HPDE6-E6E7 (cell line): ENCODE measurements at regions not wholly inside any gene's neighbourhood (a gene's known extent, or its start where the extent isn't known, plus 50 kb on each side); places are given as distances from the start of the nearest gene placed in this dataset.

ENCODE experiments used
- DNase-seq: peaks from one replicate; pipeline ENCODE4 v3.0.0; 2011; ENCODE audit warnings: missing footprints; ENCODE audit errors: extremely low spot score

DNA sequence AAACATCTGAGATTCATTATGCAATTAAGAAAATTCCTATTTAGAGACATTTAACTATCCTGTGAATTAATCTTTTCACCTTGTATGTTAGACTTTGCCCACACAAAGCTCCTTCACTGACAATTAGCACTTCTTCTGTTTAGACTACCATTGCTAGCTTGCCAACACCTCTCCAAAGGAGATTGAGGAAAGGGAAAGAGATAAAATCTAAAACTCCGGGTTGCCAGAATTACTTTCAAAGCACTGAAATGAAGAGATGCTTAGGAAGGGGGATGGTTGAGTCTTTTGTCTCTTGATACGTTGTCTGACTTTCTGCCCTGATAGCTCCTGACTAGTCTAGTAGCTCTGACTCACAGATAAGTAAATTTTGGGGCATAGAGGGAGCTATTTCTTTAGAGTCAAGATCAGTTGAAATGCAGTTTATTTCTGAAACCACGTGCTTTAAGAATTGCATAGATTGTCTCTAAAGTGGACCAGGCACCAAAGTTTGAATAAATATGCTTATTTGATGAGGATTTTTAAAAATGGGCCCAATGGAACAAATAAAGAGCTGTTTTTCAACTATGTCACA, 74.1 kb upstream of the DSEL start:
- no peak for DNase-seq

GRCh38 chr18:67589325-67589724, 72.8 kb upstream of the DSEL start:
- no peak for DNase-seq

GRCh38 chr18:67586101-67586500, 69.6 kb upstream of the DSEL start:
- no peak for DNase-seq

GRCh38 chr18:67583621-67584020, 67.1 kb upstream of the DSEL start:
- DNase-seq = no peak

DNA sequence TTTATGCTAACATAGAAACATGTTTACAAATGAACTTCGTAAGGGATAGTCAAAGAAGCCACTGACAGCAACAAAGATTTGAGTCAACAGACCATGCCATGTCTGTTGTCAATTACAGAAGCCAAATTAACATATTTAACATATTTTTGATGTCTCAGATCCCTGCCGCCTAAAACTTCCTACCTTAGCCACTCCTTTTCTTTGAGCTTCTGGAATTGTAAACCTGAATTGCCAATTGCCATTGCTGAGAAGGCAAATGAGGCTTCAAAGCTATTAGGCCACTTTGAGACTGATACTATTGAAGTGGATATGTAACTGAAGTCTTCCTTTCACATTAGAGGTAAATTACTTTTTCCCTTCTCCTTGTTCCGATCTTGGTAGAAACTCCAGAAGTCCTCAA, 66.0 kb upstream of the DSEL start:
- DNase-seq = no peak

GRCh38 chr18:67581178-67581577, 64.7 kb upstream of the DSEL start:
- DNase-seq = no peak

- DNase-seq = no peak
Observed at GRCh38 chr18:67577386-67577785, 60.9 kb upstream of the DSEL start.

- no peak for DNase-seq
Observed at GRCh38 chr18:67574749-67575148, 58.2 kb upstream of the DSEL start.

- no peak for DNase-seq
Observed at GRCh38 chr18:67568166-67568565, 51.6 kb upstream of the DSEL start.
